Loucy (cell line): ENCODE measurements at regions not wholly inside any gene's neighbourhood (a gene's known extent, or its start where the extent isn't known, plus 50 kb on each side); places are given as distances from the start of the nearest gene placed in this dataset.

Experiments used
- CTCF ChIP-seq: fragments of 200-600 bp; sonication (generic); conservative IDR thresholded peaks from 2 replicates; pipeline ENCODE4 v1.5.1; 2014; ENCODE audit warnings: mild to moderate bottlenecking, antibody characterized with exemption, low read length
- EZH2phosphoT487 ChIP-seq: fragments of 200-600 bp; IDR thresholded peaks from 2 replicates; pipeline ENCODE4 v1.6.1; 2018; ENCODE audit warnings: antibody characterized with exemption, mild to moderate bottlenecking, moderate library complexity, borderline replicate concordance

DNA sequence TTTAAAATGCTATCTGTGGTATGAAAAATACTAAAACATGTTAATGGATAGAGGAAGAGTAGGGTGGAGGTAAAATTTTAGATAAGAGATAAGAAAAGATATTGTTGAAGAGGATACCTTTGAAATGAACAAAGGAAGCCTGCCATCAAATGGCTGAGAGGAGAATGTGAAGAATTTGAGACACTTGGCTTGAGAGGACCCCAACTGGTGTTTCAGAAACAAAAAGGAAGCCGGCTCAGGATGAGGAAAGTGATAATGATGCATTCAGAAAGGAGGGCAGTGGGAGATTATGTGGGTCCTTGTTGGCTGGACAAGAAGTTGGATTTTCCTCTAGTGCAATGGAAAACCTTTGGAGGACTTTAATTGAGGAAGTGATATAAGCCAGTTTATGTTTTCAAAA lies 264.4 kb downstream of the DUSP6 start:
- no peak; the same call in 1 of the 2 replicates for TF ChIP-seq CTCF
- TF ChIP-seq EZH2phosphoT487: no peak
